D721Med (cell line): ENCODE measurements at regions not wholly inside any gene's neighbourhood (a gene's known extent, or its start where the extent isn't known, plus 50 kb on each side); places are given as distances from the start of the nearest gene placed in this dataset.

Source experiments
- DNase-seq: peaks from one replicate; pipeline ENCODE4 v3.0.0; 2011; ENCODE audit warnings: low spot score; ENCODE audit not compliant: insufficient read length
- FAIRE-seq: peaks from 2 replicates; lab custom pipeline; 2011; peaks lifted over from hg19 to GRCh38; lab: Jason Lieb, UNC
- TF ChIP-seq, protein P1 (sequence below): IDR thresholded peaks from 2 replicates; pipeline ENCODE4 v1.5.1; 2012; ENCODE audit warnings: mild to moderate bottlenecking, control low read depth; ENCODE audit not compliant: insufficient read depth; ENCODE audit errors: missing control alignments

DNA sequence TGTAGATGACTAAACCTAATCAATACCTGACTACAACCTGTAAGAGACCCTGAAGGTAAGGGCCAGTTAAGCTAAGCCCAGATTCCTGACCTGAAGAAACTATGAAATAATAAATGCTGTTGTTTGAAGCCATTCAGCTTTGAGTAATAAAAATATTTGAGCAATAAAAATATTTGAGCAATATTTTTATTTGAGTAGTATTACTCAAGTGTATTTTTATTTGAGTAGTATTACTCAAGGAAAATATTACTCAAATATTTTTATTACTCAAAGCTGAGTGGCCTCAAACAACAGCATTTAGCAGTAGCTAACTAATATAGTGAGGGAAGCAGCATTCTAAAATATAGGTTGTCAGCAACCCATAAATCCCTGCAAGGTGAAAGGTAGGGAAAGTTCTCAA, 143.8 kb upstream of the RARB start:
- no peak for DNase-seq
- no peak for FAIRE-seq
- TF ChIP-seq, protein P1, sequence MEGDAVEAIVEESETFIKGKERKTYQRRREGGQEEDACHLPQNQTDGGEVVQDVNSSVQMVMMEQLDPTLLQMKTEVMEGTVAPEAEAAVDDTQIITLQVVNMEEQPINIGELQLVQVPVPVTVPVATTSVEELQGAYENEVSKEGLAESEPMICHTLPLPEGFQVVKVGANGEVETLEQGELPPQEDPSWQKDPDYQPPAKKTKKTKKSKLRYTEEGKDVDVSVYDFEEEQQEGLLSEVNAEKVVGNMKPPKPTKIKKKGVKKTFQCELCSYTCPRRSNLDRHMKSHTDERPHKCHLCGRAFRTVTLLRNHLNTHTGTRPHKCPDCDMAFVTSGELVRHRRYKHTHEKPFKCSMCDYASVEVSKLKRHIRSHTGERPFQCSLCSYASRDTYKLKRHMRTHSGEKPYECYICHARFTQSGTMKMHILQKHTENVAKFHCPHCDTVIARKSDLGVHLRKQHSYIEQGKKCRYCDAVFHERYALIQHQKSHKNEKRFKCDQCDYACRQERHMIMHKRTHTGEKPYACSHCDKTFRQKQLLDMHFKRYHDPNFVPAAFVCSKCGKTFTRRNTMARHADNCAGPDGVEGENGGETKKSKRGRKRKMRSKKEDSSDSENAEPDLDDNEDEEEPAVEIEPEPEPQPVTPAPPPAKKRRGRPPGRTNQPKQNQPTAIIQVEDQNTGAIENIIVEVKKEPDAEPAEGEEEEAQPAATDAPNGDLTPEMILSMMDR, result no peak

DNA sequence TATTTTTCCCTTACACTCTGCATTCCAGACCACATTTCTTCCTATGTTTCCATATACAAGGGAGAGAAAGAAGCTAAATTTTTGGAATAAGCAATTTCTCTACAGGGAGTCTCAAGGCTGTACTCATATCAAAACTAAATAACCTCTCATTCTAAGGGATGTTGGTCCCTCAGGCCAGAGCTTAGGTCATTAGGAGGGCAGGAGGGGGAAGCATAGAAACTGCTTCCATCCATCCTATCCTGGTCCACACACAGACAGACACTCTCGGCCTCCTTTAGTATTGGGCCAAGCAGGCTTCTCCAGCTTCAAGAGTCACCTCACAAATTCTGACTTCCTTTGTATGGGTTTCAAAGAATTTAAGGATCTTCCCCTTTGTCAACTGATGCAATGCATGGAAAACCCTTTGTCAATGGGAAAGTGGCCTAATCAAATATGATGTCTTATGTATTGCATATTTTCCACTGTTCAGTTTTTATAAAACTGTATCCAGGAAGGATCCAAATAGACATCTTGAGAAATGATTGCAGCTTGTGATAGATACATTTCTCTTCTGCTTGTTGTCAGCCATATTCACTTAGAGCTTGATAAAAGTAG, 140.7 kb upstream of the RARB start:
- TF ChIP-seq, protein P1, result no peak
- DNase-seq (no peak), FAIRE-seq (no peak)

DNA sequence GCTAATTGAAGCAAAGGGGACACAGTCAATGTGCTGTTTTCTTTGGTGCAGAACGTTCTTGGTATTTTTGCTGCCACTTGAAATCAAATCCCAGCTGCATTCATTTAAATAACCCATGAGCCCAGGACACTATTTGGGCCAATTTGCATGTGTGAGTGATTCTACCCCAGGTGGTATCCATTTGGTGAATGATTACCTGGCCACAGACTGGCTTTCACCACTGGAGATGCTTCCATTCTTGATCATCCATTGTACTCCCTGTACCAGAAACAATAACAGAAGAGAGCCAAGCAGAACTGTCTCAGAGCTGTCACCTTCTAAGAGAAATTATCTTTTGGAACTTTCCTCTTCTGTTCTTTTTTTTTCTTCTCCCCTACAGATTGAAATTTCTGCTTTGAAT, 139.7 kb upstream of the RARB start:
- DNase-seq (no peak), FAIRE-seq (no peak)
- TF ChIP-seq, protein P1, result no peak

DNA sequence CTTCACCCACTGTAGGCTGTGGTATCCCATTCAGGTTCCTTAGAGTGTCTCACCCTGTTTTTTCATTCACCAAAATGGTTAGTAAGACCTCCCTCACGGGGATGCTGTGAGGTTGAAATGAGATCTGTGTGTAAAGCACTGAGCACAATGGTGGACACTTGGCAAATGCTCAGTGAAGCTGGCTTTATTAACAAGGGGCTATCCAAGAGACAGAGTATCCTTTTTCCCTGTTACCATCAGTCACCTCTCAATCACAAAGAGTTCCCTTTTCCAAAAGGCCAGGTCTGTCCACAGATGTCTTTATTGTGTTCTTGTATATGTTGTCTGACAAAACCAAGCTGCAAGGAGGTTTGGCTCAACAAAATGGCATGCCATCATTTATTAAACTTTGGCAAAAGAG, 138.9 kb upstream of the RARB start:
- TF ChIP-seq, protein P1, result no peak
- no peak for FAIRE-seq

DNA sequence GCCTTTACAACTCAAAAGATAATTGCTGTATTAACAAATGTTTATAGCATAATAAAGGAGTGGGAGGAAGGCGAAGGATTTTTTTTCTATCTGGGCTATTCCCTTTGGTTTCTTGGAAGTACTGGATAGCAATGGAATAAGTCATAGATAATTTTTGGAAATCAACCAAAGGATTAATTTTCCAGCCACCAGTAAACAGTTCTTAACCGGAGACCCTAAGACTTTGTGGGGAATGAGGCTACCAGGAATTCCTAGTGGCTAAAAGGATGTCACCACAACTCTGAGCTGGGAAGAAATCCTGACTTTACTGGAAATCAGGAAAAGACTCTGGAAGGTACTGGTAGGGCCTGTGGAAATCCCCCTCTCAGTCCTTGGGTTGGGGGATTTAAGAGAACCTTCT, 138.4 kb upstream of the RARB start:
- TF ChIP-seq, protein P1, result no peak
- FAIRE-seq (no peak), DNase-seq (no peak)

More for the DNA sequence above, 138.9 kb upstream of the RARB start:
- no peak for DNase-seq

DNA sequence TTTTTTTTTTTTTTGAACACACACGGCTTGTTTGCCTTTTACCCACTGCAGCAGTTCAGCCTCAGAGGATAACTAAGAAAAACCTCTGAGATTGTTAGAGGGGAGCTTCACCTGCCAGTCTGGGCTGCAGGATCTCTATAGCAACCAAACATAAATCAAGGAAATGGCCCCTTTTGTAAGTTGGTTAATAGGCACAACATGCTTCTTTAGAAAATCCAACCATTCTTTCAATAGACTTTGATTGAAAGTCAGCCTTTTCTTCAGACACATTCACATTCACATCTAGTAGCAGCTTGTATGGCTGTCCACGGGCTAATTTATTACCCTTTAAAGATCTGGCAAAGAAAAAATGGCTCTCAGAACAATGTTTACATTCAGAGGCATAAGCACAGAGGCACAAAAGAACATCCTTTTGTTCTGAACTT, 136.6 kb upstream of the RARB start:
- DNase-seq (no peak), FAIRE-seq (no peak)
- TF ChIP-seq, protein P1, result no peak

DNA sequence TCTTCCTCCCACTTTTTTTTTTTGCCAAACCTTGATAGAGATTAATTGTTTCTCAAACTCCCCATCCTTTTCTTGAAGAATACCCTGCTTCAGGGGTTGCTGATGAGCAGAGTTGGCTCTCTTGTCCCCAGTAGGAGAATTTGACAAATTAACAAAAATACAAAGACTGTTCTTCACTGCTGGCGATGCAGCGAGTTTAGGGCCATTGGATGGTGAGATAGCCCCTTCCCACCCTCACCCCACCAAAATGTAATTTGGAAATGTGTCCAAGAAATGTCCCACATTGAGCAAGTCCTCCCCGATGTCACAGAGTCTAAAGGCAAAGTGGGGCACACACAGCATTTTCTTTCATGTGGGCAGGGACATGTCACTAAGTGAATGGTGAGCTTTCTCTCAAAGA, 136.0 kb upstream of the RARB start:
- FAIRE-seq, result no peak
- DNase-seq, result no peak
- TF ChIP-seq, protein P1, result no peak
